Liver (tissue), 7 donors: ENCODE measurements at regions not wholly inside any gene's neighbourhood (a gene's known extent, or its start where the extent isn't known, plus 50 kb on each side); places are given as distances from the start of the nearest gene placed in this dataset.

Experiments
- DNase-seq: peaks from one replicate; pipeline ENCODE4 v3.0.0-alpha.2; 2017; ENCODE audit warnings: low spot score
- H3K27ac ChIP-seq, 2 donors: one replicate each; pipeline ENCODE4 v1.7.0; 2013; ENCODE audit warnings: inconsistent platforms in 2 of 2, low read length in 2 of 2, control low read depth in 1 of 2, low read depth in 1 of 2, mild to moderate bottlenecking in 1 of 2
- H3K27me3 ChIP-seq, 4 donors: one replicate each; pipeline versions ENCODE4 v1.6.1 to v1.7.0; 2013; ENCODE audit warnings: low read length in 3 of 4, inconsistent platforms in 1 of 4, mild to moderate bottlenecking in 1 of 4, moderate library complexity in 1 of 4; ENCODE audit not compliant: control insufficient read depth in 4 of 4, insufficient read depth in 4 of 4
- H3K36me3 ChIP-seq, 4 donors: one replicate each; pipeline versions ENCODE4 v1.6.1 to v1.7.0; 2013; ENCODE audit warnings: low read length in 3 of 4, mild to moderate bottlenecking in 3 of 4, low read depth in 1 of 4, moderate library complexity in 1 of 4; ENCODE audit not compliant: control insufficient read depth in 4 of 4, insufficient read depth in 3 of 4
- H3K4me1 ChIP-seq, 4 donors: one replicate each; pipeline versions ENCODE4 v1.6.1 to v1.7.0; 2013; ENCODE audit warnings: low read length in 3 of 4, mild to moderate bottlenecking in 3 of 4, moderate library complexity in 1 of 4; ENCODE audit not compliant: control insufficient read depth in 4 of 4, insufficient read depth in 4 of 4
- H3K4me3 ChIP-seq, 3 donors: one replicate each; pipeline versions ENCODE4 v1.6.1 to v1.7.0; 2013; ENCODE audit warnings: low read length in 3 of 3, control low read depth in 1 of 3, low read depth in 1 of 3, mild to moderate bottlenecking in 1 of 3
- H3K9ac ChIP-seq, 2 donors: one replicate each; pipeline ENCODE4 v1.7.0; 2013; ENCODE audit warnings: low read length in 2 of 2, mild to moderate bottlenecking in 2 of 2, moderate library complexity in 2 of 2, control low read depth in 1 of 2, low read depth in 1 of 2
- H3K9me3 ChIP-seq, 4 donors: one replicate each; pipeline versions ENCODE4 v1.6.1 to v1.7.0; 2013; ENCODE audit warnings: low read length in 3 of 4; ENCODE audit not compliant: control insufficient read depth in 4 of 4
- EGR1 ChIP-seq, 2 donors: IDR thresholded peaks; 2 replicates each; pipeline ENCODE4 v1.6.1; 2016 to 2018; ENCODE audit warnings: antibody characterized with exemption in 2 of 2, low read depth in 2 of 2
- FOXA1 ChIP-seq: IDR thresholded peaks from 2 replicates; pipeline ENCODE4 v1.6.1; 2016; ENCODE audit warnings: antibody characterized with exemption
- FOXA2 ChIP-seq: IDR thresholded peaks from 2 replicates; pipeline ENCODE4 v1.6.1; 2016; ENCODE audit warnings: antibody characterized with exemption
- GABPA ChIP-seq, 2 donors: IDR thresholded peaks in 1 of 2; conservative IDR thresholded peaks in 1 of 2; 2 replicates each; pipeline ENCODE4 v1.6.1; 2016; ENCODE audit warnings: antibody characterized with exemption in 2 of 2, mild to moderate bottlenecking in 1 of 2, moderate library complexity in 1 of 2
- HNF4A ChIP-seq, 2 donors: conservative IDR thresholded peaks; 2 replicates each; pipeline ENCODE4 v1.6.1; 2016; ENCODE audit warnings: antibody characterized with exemption in 2 of 2, mild to moderate bottlenecking in 2 of 2
- JUND ChIP-seq, 2 donors: IDR thresholded peaks; 2 replicates each; pipeline ENCODE4 v1.6.1; 2016; ENCODE audit warnings: antibody characterized with exemption in 2 of 2
- NR2F2 ChIP-seq: IDR thresholded peaks from 2 replicates; pipeline ENCODE4 v1.6.1; 2016; ENCODE audit warnings: antibody characterized with exemption
- RXRA ChIP-seq, 2 donors: IDR thresholded peaks; 2 replicates each; pipeline ENCODE4 v1.6.1; 2017 to 2018; ENCODE audit warnings: antibody characterized with exemption in 2 of 2, mild to moderate bottlenecking in 1 of 2
- WGBS: extraction: QIAGEN DNeasy Blood & Tissue Kit; methylation state at CpG from one replicate; pipeline ENCODE4 v1.1.7; 2013; 5-methylcytosine and 5-hydroxymethylcytosine counted together
- TF ChIP-seq, protein P1 (sequence below): IDR thresholded peaks from 2 replicates; pipeline ENCODE4 v1.6.1; 2016; ENCODE audit warnings: antibody characterized with exemption
- TF ChIP-seq, protein P2 (sequence below): IDR thresholded peaks from 2 replicates; pipeline ENCODE4 v1.6.1; 2016; ENCODE audit warnings: antibody characterized with exemption
- TF ChIP-seq, protein P3 (sequence below): IDR thresholded peaks from 2 replicates; pipeline ENCODE4 v1.6.1; 2016; ENCODE audit warnings: antibody characterized with exemption
- donor health status: healthy.
- donor health status: healthy.
- donor health status: healthy.
- donor health status: healthy.

DNA sequence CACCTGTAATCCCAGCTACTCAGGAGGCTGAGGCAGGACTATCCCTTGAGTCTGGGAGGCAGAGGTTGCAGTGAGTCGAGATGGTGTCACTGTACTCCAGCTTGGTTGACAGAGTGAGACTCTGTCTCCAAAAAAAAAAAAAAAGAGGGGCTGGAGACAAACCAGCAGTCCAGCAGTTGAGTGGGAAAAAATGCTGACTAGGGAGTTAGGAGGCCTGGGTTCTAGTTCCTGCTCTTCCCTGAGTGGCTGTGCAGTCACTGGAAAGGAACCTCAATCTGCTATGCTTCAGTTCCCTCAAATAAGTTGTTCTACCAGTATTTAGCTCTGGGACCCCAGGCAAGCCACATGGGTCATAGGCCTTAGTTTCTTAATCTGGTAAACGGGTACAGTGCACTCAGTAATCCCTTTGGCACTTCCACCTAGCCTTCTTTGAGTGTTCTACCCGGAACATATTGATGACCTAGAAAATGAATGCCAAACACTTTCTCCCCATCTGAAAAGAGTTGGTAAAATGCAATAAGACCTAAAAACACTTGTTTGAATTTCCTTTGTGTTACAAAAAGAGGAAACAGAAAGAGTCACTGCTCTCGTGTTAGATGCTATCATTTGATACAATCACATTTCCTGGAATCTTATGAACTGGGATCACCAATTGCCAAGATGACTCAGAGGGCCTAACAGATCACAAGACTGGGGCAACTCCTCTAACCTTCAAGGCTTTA lies 99.3 kb upstream of the EGFL6 start:
- Histone ChIP-seq H3K4me1 (no peaks in the 10 kb centered on the region), H3K36me3 (no peaks in the 10 kb centered on the region), H3K4me3 (no peak overlapping the region), H3K9ac (no peak overlapping the region), H3K9me3 (no peaks in the 10 kb centered on the region), H3K27ac (no peak overlapping the region), H3K27me3 (peaks cover 0 to 4% (median 0%) of the 10 kb centered on the region in 4 donors)
- TF ChIP-seq, protein P1, sequence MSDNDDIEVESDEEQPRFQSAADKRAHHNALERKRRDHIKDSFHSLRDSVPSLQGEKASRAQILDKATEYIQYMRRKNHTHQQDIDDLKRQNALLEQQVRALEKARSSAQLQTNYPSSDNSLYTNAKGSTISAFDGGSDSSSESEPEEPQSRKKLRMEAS: no peak
- 89% methylated on average over 4 of the region's 4 CpGs for WGBS
- DNase-seq: no peak

DNA sequence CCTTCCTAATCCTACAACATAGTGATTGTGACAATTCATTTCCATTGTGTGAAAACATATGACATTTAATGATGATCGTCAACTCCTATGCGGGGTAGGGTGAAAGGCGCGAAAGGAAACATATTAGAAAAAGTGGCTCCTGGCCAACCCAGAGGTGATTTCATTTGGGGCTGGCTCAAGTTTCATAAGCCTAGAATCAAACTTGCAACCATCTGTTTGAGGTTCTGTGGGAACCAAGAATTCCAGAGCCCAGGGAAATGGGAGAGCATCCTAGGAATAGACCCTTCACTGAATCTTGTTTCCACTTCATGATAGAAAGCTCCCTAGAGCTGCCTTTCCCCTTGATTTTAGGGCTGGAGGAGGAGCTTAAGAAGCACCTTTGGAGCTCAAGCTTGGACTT lies 101.3 kb upstream of the EGFL6 start:
- no peaks in the 10 kb centered on the region for H3K4me1 ChIP-seq
- no peak overlapping the region for H3K9ac ChIP-seq
- H3K27me3 ChIP-seq: peaks cover 0 to 2% (median 0%) of the 10 kb centered on the region in 4 donors
- 98% methylated on average over 4 of the region's 4 CpGs for WGBS
- no peak overlapping the region for H3K27ac ChIP-seq
- H3K9me3 ChIP-seq: peaks cover 0 to 3% (median under 1%) of the 10 kb centered on the region in 4 donors
- TF ChIP-seq RXRA (IDR thresholded peaks at IDR 0.05) (no peak), JUND (IDR thresholded peaks at IDR 0.05) (no peak), GABPA (IDR thresholded peaks at IDR 0.05 in 1 of 2, conservative IDR thresholded peaks at IDR 0.05 in 1 of 2) (no peak), EGR1 (IDR thresholded peaks at IDR 0.05; ENCODE audit: low read depth in 2 of 2) (no peak), NR2F2 (no peak), HNF4A (conservative IDR thresholded peaks at IDR 0.05) (no peak)
- TF ChIP-seq, protein P2, sequence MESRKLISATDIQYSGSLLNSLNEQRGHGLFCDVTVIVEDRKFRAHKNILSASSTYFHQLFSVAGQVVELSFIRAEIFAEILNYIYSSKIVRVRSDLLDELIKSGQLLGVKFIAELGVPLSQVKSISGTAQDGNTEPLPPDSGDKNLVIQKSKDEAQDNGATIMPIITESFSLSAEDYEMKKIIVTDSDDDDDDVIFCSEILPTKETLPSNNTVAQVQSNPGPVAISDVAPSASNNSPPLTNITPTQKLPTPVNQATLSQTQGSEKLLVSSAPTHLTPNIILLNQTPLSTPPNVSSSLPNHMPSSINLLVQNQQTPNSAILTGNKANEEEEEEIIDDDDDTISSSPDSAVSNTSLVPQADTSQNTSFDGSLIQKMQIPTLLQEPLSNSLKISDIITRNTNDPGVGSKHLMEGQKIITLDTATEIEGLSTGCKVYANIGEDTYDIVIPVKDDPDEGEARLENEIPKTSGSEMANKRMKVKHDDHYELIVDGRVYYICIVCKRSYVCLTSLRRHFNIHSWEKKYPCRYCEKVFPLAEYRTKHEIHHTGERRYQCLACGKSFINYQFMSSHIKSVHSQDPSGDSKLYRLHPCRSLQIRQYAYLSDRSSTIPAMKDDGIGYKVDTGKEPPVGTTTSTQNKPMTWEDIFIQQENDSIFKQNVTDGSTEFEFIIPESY: no peak
- TF ChIP-seq, protein P3, sequence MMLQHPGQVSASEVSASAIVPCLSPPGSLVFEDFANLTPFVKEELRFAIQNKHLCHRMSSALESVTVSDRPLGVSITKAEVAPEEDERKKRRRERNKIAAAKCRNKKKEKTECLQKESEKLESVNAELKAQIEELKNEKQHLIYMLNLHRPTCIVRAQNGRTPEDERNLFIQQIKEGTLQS: no peak
- no peak overlapping the region for H3K4me3 ChIP-seq
- DNase-seq: no peak
- no peaks in the 10 kb centered on the region for H3K36me3 ChIP-seq

DNA sequence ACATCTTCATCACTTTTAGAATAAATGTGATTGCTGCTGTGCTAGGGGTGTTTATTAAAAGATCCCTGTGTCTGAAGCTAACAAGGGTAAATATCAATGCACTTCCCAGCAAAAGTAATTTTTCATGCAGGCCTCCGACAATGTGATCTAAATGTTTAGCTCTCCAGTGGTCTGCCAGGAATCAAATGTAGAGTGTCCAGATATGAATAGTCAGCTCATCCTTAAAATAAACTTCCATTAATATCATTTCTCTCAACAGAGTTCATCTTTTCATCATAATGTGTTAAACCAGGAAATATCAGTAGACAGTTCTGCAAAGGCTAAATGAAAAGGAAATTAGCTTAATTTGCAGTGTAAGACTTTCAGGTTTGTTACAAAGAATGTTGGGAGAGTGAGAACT lies 102.2 kb upstream of the EGFL6 start:
- Histone ChIP-seq H3K4me3 (no peak overlapping the region), H3K4me1 (no peaks in the 10 kb centered on the region), H3K27me3 (peaks cover 0 to 2% (median 0%) of the 10 kb centered on the region in 4 donors), H3K9ac (no peak overlapping the region), H3K27ac (no peak overlapping the region), H3K9me3 (peaks cover 0 to 7% (median 3%) of the 10 kb centered on the region in 4 donors), H3K36me3 (no peaks in the 10 kb centered on the region)
- DNase-seq: no peak
- 91% methylated on average over 1 of the region's 1 CpG for WGBS
- TF ChIP-seq JUND (IDR thresholded peaks at IDR 0.05) (no peak), FOXA1 (no peak), FOXA2 (no peak), NR2F2 (no peak)
- TF ChIP-seq, protein P1: no peak
- TF ChIP-seq, protein P3: no peak
